HG03159 (cell line): ENCODE measurements at regions not wholly inside any gene's neighbourhood (a gene's known extent, or its start where the extent isn't known, plus 50 kb on each side); places are given as distances from the start of the nearest gene placed in this dataset.

Source experiments
- ATAC-seq: cut with Tn5 transposase; IDR thresholded peaks from one replicate; pipeline ENCODE4 v1.9.1; 2021; ENCODE audit warnings: mild to moderate bottlenecking, moderate library complexity; ENCODE audit not compliant: unreplicated experiment

DNA sequence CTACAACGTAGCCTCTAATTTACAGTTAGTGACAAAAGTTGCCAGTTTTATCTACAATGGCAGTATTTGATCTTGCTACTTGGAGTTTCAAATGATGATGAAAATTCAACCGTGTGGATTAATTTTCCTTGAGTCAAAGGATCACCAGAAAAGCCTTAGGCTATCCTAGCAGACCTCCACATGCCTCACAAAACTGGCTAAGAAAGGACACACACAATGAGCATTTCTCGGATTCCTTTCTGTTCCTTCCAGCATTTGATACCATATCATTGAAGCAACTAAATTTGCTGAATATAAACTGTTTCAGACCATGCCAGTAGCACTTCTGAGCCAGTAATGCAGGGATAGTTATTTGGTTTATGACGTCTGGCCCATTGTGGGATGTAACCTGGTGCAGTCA lies 587.4 kb upstream of the MDFIC2 start:
- ATAC-seq = no peak

DNA sequence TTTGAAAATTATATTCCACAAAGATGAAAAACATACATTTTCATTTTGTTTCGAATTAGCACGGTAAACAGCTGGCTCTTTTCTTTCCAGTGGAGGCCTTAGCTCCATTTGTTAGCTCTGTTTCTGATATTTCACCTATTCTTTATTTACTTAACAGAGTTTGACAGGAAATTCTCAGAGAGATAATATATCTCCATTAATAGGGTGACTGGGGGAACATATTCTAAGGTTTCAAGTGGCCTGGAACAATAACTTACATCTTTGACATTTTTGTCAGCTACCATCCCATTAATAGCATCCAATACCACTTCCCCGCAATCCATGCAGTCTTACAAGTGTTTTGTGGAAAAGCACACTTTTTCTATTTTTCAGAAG lies 577.6 kb upstream of the MDFIC2 start:
- no peak for ATAC-seq

DNA sequence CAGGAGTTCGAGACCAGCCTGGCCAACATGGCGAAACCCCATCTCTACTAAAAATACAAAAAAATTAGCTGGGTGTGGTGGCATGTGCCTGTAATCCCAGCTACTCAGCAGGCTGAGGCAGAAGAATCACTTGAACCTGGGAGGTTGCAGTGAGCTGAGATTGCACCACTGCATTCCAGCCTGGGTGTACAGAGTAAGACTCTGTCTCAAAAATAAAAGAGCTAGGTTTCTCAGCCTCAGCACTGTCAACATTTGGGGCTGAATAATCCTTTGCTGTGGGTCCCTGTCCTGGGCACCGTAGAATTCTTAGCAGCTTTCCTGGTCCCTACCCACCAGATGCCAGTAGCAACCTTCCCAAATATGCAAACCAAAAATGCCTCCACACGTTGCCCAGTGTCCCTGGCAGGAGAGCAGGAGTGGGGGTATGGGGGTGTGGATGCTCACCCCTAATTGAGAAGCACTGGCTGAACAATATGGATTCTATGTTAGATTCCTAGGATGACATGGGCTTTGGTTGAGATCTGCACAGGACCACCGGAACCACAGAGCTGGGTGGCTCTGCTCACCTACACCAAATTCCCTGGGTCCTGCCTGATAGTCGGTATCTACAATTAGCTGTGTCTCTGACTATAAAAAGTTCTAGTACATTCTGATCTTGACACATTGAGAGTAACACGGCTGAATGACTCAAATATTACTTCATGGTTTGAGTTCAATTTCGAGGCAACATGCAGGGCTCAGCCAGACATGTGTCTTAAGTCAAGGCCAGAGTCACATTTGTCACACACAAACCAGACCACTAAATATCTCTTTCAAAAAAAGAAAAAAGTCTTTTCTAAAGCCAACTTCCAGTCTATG lies 577.0 kb upstream of the MDFIC2 start:
- no peak for ATAC-seq

DNA sequence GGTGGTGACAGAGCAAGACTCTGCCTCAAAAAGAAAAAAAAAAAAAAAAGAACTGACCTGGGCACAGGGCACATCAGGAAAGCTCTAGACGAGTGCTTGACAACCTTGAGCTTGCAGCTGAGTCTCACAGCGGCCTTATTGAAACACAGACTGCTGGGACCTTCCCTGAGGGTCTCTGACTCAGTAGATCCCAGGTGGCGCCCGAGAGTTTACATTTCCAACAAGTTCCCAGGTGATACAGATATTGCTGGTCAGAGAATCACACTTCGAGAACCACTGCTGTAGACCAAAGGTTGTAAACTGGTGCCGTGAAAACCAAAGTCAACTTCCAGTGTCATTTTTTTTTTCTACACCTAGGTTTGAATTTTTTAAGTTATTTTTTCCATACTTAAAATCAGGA lies 573.2 kb upstream of the MDFIC2 start:
- ATAC-seq = no peak

DNA sequence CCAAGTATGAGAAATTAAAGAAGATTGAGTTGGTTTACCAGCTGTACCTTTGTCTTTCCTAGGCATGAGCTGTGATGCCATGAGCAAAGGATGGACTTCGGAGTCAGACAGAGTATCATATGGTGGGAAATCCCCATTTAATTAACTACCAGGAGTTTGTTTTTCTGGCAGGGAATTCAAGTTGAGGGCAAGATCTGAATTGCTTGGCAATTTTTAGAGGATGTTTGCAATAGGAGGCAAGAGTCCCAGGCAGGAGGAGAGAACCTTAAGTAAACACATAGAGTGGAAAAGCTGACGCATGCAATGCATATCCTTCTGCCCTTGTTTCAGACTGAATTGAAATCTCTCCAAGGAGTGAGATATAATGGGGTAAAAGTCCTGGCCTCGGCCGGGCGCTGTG lies 569.7 kb upstream of the MDFIC2 start:
- ATAC-seq = no peak

DNA sequence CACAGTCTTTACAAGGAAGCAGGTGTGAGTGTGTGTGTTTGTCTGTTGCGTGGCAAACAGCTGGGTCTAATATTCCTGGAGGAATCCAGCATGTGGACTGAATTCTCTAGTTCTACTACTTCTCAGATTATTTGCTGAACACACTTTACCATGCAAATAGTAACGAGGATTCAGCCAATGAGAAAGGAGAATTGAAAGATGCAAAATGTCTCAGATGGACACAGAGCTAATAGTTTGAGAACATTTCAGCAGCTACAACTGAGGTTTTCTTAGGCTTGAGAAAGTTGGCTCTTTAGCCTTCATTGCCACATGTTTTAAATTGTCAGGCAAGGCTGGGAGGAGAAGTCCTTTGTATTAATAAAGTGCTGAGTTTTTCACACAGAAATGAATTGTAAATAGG lies 568.0 kb upstream of the MDFIC2 start:
- ATAC-seq = no peak

DNA sequence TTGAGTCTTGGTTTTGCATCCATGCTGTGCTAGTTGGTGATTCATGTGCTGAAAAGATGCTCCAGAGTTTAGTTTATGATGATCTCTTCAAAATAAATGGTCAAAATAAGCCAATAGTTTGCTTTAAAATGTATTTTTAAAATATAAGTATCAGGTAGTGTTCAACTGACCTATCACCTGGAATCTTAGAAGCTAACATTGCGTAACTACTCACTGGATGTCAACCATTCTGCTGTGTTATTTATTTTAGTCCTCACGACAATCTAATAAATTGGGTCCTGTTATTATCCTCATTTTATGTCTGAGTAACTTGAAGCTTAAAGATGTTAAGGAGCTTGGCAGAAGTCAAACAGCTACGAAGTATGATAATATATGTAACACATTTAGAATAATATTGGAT lies 563.7 kb upstream of the MDFIC2 start:
- no peak for ATAC-seq

DNA sequence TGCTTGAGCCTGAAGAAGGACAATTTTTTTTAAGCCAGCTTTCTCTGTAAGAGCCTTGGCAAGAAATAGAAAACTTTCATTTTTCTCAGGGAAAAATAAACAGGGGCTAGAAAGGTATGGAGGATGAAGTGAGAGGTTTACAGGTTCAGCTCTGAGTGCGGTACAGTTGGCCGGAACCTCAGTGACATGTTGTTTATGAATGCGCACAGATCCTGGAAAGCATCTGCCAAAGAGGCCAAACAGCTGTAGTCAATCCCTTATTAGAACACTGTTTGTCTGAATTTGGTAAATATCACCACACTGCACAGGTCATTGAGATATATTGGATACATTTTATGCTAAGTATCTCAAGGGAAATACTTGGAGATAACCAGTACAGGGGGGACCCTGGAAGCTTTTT lies 561.8 kb upstream of the MDFIC2 start:
- no peak for ATAC-seq

DNA sequence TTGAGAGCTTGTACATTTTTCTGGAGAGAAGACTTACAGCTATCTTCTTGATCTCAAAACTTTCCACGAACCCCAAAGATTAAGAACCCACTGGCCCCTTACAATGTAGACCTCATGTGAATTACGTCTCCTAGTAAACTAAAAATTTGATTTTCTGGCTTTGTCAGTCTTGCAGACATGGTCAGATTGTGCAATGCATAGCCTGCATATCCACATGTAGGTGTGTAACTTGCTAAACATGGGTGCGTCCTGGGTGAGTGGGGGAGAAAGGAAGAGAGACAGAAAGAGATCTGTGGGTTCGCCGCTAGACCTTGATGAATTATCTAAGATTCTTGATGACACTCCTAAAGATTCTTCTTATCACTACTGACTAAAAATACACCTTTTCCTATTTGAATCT lies 561.2 kb upstream of the MDFIC2 start:
- no peak for ATAC-seq

DNA sequence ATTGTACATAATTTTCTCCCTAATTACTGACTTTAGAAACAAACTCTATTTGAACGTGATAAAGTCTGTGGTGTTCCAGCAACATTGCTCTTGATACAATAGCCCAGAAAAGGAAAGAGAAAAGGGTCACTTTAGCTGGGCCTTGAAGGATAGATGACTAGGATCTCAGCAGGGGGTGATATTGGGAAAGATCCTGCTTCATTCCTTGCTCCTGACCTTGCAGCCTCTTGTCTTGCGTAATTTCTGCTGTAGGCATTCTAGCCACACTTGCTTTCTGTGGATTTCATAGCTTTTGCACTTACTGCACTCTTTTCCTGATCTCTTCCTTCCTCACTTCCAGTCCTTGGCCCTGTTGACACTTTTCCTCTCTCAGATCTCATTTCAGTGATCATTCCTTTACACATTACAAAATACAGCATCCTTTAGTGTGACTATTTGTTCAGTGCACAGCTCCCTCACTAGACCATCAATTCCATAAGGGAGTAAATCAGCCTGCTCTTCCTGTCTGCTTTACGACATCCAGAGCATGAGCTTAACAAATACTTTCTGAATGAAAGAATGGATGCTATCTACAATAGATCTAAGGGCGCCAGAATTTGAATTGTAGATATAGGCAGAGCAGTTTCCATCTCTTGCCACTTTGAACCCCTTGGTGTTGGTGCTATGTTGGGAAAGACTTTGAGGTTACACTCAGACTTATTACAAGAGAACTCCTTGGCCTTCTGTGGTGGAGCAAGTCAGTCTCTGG lies 559.6 kb upstream of the MDFIC2 start:
- no peak for ATAC-seq

DNA sequence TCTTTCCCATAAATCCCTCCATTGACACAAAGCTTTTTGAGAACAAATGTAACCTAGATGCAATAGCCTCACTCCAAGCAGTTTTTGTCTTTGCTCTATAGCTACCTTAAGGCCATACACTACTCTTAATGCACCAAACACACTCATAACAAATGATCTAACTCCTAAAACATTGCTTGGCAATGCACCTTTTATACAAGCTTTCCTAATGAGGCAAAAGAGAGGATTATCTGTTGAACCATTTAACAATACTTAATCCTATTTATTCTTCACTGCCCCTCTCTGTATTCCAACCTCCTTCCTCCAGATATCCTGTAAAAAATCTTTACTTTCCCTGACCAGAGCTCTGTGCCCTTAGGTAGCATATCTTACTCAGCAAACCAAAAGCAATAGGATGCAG lies 558.1 kb upstream of the MDFIC2 start:
- ATAC-seq = no peak

DNA sequence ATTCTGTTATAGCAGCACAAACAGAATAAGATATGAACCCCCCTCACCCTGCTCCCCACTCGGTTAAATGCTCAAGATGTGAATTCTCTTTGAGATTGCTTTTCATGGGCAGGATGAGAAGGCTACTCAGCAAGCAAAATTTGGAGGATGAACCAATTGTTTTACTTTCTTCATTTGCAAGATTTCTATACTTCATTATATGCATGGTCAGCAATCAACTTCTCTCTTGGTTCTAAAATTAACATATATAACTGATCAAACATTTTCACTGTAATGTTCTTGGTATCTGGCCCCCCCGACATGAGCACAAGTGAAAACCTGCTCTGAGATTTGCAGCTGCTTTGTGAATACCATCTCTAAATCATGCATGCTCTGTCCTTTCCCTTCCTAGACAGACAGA lies 556.1 kb upstream of the MDFIC2 start:
- ATAC-seq = no peak

DNA sequence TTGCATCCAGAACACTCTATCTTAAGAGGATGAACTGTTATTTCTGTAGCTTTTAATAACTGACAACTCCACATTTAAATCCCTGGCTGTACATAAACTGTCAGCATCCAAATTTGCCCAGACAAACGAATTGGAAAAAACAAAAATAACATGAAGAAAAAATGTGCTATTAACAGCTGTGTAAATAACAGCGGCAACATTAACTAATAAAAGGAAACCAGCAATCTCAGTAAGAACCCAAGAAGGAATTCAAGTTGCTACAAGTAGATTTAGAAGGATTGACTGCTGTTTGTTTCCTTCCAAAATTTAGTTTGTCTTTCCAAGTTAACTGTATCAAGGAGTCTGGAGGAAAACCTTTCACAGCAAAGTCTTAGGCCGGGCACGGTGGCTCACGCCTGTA lies 550.6 kb upstream of the MDFIC2 start:
- no peak for ATAC-seq

DNA sequence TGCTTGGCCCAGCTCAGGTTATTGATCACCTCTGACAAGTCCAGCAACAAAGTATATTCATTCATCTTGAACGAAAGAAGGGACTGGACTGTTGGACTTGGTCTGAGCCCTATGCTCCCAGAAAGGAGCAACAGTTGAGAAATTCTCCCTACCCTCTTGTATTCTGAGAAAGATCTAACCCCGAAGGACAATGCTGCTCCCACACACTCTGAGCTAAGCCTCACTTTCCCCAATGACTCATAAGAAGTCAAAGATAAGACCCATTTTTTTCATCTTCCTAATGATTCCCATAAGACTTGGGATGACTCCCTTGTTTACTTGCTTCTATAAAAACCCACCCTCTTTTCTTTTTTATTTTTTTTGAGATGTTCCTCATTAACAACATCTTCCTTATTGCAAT lies 549.4 kb upstream of the MDFIC2 start:
- no peak for ATAC-seq

DNA sequence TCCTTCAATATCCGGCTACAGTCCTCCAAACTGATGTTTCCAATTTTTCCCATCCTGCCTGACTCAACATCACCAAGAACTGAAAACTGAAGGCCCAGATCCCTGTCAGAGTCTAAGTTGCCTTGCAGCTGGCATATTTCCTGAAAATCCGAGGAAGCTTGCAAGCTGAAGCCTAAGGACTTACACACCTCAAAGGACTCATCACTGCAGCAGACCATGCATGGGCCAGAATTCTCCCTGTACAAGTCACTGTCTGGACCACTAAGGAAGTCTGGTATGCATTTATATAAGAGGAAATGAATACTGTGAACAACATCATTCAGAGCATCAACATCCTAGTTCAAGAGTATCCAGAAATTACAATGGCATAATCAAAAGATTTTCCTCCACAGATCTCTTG lies 548.8 kb upstream of the MDFIC2 start:
- no peak for ATAC-seq

DNA sequence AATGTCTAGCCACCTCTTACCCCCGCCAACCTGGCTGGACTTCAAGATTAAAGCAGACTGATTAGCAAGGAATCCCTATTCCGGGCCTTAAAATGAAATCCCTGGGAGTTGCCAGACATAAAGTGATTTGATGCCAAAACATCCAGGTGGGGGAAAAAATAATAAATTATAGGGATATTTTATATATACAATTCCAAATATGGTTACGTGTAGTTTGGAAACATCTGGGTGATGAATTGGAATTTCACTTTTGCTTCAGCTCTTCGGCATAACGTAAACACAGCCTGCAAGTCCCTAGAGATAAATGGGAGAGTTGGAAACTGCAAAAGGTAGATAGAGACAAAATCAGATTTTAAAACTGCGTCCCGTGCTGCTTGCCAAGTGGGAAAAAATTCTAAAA lies 545.5 kb upstream of the MDFIC2 start:
- no peak for ATAC-seq

DNA sequence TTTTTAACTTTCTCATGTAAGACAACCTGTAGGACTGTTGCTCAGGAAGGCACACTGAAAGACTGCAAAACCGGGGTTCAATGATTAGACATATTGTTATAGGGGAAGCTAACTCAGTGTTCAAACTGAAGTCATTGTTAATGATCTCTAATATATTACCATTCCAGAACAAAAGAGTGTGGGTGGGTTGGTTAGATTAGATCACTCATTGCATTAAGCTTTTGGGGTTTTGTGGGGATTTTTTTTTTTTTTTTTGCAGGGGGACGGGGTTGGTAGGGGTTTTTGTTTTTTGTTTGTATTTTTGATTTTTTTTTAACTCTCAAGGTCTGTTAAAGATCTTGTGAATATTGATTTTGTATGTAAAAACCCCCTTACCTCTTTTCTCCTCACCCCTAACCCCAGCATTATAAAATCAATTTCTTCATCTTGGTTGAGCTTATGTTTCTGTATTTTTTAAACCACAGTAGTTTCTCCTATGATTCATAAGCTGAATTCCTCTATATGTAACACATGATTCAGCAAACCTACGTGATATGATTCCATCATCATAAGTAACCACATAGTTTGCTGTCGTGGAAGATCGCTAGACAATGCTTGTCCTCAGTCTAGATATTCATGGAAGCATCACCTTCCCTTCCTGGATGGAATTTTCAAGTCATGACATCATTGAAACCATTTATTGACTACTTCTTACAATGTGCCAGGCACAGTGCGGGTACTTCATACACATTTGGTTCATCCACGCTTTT lies 544.1 kb upstream of the MDFIC2 start:
- peak; percentile 58 for ATAC-seq

DNA sequence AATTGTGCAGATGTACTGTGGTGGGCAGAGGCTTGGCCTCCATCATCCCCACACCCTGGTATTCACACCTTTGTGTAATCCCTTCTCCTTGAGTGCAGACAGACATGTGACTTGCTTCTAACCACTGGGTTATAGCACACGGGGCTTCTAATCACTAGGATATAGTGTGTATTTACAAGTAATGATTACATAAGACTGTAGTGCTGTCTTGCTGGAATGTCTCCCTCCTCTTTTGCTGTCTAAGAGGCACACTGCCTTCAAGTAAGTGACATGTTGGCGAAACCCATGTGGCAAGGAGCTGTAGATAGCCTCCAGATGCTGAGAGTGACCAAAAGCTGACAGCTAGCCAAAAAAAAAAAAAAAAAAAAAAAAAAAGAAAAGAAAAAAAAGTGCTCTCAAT lies 542.7 kb upstream of the MDFIC2 start:
- no peak for ATAC-seq

DNA sequence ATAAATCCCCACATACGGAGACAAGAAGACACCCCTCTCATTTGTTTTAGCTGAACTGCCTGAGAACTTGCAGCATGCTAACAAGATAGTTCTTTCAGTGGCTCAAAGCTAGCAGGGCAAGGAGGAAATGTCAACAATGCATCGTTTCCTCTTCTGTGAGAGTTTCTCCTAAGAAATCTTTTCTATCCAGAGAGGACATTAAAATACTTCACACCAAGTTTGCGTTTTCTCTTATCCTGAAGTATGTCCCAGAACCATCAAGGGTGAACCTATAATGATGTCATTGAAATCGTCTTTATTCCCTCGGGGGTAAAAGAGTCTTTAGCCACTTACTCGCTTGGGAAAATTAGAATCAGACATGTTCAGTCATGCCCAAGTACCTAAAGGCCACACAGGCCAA lies 541.7 kb upstream of the MDFIC2 start:
- ATAC-seq = no peak

DNA sequence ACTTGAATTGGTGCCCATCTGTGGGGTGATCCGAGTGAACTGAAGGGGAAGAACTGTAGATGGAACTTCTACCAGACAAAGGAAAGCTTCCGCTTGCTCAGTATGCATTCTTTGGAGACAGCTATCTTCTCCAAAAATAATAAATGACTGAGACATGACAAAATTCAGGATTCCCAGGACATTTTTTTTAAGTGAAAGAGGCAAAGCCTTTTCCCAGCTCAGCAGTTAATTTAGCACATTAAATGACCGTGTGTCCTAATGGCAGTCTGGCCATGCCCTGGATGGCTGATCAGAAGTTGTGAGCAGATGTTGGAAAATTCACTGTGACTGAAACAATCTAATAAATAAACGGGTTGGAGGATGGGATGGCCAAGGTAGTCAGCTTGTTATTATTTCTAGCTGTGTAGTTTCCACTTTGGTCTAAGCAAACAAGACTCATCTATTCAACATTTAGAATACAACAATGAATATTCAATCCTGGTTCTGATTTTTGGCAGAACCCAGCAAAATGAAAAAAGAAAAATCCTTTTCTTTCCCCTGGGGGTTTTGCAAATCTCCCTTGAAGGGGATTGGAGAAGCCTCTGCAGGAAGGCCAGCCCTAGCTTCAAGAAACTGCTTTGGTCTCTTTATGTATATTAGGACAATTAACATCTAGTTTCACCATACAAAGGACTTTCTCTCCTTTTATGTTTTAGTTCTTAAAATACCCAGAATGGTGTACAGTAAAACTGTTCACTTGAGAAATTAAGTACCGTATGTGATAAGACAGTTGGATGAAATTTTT lies 540.9 kb upstream of the MDFIC2 start:
- ATAC-seq = no peak
